ENCODE measurements at regions not wholly inside any gene's neighbourhood (a gene's known extent, or its start where the extent isn't known, plus 50 kb on each side); places are given as distances from the start of the nearest gene placed in this dataset.
A peak's percentile ranks its signal among the peaks of the same experiment; 100 is the strongest.

GRCh38 chr1:29700491-29700890, 464.2 kb downstream of the PTPRU start:
- Histone ChIP-seq H3K9me3 (no peaks in the 10 kb centered on the region), H3K4me3 (no peak overlapping the region), H3K4me1 (ENCODE audit: low read depth) (no peaks in the 10 kb centered on the region), H3K36me3 (ENCODE audit: low read depth) (no peaks in the 10 kb centered on the region)
- ATAC-seq = no peak
- TF ChIP-seq, protein P1, sequence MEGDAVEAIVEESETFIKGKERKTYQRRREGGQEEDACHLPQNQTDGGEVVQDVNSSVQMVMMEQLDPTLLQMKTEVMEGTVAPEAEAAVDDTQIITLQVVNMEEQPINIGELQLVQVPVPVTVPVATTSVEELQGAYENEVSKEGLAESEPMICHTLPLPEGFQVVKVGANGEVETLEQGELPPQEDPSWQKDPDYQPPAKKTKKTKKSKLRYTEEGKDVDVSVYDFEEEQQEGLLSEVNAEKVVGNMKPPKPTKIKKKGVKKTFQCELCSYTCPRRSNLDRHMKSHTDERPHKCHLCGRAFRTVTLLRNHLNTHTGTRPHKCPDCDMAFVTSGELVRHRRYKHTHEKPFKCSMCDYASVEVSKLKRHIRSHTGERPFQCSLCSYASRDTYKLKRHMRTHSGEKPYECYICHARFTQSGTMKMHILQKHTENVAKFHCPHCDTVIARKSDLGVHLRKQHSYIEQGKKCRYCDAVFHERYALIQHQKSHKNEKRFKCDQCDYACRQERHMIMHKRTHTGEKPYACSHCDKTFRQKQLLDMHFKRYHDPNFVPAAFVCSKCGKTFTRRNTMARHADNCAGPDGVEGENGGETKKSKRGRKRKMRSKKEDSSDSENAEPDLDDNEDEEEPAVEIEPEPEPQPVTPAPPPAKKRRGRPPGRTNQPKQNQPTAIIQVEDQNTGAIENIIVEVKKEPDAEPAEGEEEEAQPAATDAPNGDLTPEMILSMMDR (IDR thresholded peaks at IDR 0.05) = no peak
- no peak for DNase-seq
- intact Hi-C loops (cut with DNase I, micrococcal nuclease) = no loop called here

GRCh38 chr1:29698626-29699025, 462.3 kb downstream of the PTPRU start:
- ATAC-seq (no peak), DNase-seq (no peak)
- intact Hi-C loops (cut with DNase I, micrococcal nuclease) = no loop called here
- Histone ChIP-seq H3K4me3 (no peak overlapping the region), H3K9me3 (no peaks in the 10 kb centered on the region), H3K36me3 (ENCODE audit: low read depth) (no peaks in the 10 kb centered on the region), H3K4me1 (ENCODE audit: low read depth) (no peaks in the 10 kb centered on the region)
- TF ChIP-seq, protein P1 (IDR thresholded peaks at IDR 0.05) = no peak

DNA sequence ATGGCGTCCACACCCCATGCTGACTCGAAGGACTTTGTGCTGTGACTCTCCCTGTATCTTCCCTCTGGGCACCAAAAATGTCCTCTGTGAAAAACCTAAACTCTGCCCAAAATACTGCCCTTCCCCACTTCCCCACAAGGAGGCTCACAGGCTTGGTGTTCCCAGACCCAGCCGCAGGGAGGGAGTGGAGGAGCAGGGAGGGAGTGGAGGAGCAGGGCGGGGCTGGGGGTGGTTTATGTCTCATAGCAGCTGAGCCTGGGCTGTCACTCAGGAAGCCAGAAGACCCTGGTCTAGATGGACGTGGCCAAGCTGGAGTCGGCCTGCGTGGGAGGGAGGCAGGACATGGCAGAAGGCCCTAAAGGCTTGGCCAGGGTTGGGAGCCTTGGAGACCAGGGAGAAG, 461.7 kb downstream of the PTPRU start:
- H3K4me1 ChIP-seq (ENCODE audit: low read depth) = no peaks in the 10 kb centered on the region
- DNase-seq (peak in 2 of 3 donors; percentile 17 to 29), ATAC-seq (peak; percentile 43)
- H3K9me3 ChIP-seq = no peaks in the 10 kb centered on the region
- intact Hi-C loops (cut with DNase I, micrococcal nuclease) = no loop called here
- H3K36me3 ChIP-seq (ENCODE audit: low read depth) = no peaks in the 10 kb centered on the region
- TF ChIP-seq, protein P1 (IDR thresholded peaks at IDR 0.05) = no peak
- no peak overlapping the region for H3K4me3 ChIP-seq

DNA sequence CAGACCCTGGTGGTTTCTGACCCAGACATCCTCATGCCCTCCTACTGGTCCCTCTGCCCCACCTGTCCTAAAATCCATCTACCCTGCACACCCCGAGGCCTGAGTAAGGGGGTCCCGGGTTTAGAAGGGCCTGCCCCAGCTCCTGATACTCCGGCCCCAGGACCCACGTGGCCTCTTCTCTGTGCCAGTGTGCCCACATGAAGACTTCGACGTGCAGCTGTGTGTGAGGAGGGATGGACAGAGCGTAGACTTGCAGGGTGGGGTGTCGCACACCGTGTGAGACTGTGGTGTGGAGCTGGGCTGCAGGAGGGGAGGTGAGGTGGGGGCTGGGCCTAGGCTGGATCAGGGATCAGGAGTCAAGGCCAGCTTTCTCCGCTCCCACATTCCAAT, 461.1 kb downstream of the PTPRU start:
- Histone ChIP-seq H3K9me3 (no peaks in the 10 kb centered on the region), H3K36me3 (ENCODE audit: low read depth) (no peaks in the 10 kb centered on the region), H3K4me1 (ENCODE audit: low read depth) (no peaks in the 10 kb centered on the region), H3K4me3 (no peak overlapping the region)
- TF ChIP-seq, protein P1 (IDR thresholded peaks at IDR 0.05) = no peak
- intact Hi-C loops (cut with DNase I, micrococcal nuclease) = no loop called here
- DNase-seq (no peak), ATAC-seq (no peak)

DNA sequence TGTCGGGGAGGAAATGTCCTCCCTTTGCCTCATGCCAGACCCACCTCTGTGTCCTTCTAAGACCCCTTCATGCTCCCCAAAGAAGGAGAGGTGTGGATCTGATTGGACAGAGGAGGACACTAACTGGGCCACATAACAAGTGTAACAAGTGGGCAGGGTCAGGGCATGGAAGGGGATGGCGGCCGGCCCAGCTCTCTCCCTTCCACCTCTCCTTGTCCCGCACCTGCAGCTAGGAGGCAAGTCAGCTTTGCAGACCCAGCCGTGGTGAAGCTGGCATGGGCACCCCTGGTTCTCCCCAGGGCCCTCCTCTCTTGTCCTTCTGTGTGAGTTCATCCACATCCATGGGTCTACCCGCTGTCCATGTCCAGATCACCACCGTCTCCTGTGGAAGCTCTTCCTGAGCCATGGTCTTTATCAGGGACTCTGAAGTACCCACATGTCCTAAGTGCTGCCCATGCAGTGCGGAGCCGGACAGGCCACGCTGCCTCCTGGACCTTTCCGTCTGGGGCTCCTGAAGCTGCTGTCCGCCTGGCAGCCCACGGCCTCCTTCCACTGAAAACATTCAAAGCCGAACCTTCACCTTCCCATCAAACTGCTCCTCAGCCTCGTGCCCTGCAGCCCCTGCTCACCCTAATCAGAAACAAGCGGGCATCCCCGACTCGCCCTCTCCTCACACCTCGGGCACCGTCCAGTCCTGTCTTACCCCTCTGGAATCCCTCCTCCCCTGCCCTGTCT, 460.5 kb downstream of the PTPRU start:
- H3K9me3 ChIP-seq = no peaks in the 10 kb centered on the region
- H3K4me3 ChIP-seq = no peak overlapping the region
- intact Hi-C loops (cut with DNase I, micrococcal nuclease) = no loop called here
- TF ChIP-seq, protein P1 (IDR thresholded peaks at IDR 0.05) = no peak
- no peaks in the 10 kb centered on the region for H3K36me3 ChIP-seq (ENCODE audit: low read depth)
- ATAC-seq = no peak
- DNase-seq = no peak
- no peaks in the 10 kb centered on the region for H3K4me1 ChIP-seq (ENCODE audit: low read depth)

DNA sequence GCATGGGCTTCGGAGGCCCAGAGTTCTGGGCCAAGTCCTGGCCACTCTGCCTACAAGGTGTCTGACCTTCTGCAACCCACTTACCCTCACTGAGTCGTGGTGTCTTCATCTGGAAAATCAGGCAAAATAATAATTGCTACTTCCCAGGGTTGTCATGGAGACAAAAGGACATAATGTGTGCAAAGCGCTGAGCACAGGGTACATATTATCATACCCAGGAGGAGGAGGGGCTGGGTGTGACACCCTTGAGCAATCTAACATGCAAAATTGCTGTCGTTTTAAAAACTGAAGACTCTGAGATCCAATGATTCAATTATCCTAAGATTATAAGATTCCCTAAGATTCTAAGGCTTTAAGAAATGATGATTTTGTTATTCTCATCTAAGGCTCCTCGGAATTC, 459.5 kb downstream of the PTPRU start:
- Histone ChIP-seq H3K36me3 (ENCODE audit: low read depth) (no peaks in the 10 kb centered on the region), H3K9me3 (no peaks in the 10 kb centered on the region), H3K4me1 (ENCODE audit: low read depth) (no peaks in the 10 kb centered on the region), H3K4me3 (no peak overlapping the region)
- intact Hi-C loops (cut with DNase I, micrococcal nuclease) = no loop called here
- DNase-seq (no peak), ATAC-seq (no peak)
- TF ChIP-seq, protein P1 (IDR thresholded peaks at IDR 0.05) = no peak

All from mucosa of descending colon (tissue), 3 donors.